NAMALWA (cell line): ENCODE measurements at regions not wholly inside any gene's neighbourhood (a gene's known extent, or its start where the extent isn't known, plus 50 kb on each side); places are given as distances from the start of the nearest gene placed in this dataset.

ENCODE experiments used
- DNase-seq: peaks from one replicate; pipeline ENCODE4 v3.0.0-alpha.2; 2015; ENCODE audit warnings: low spot score

- DNase-seq: no peak
Measured at GRCh38 chr4:162352580-162353107, 188.8 kb upstream of the FSTL5 start.

GRCh38 chr4:162350331-162350730 is 186.5 kb upstream of the FSTL5 start:
- no peak for DNase-seq

GRCh38 chr4:162349395-162349794 is 185.6 kb upstream of the FSTL5 start:
- no peak for DNase-seq

DNA sequence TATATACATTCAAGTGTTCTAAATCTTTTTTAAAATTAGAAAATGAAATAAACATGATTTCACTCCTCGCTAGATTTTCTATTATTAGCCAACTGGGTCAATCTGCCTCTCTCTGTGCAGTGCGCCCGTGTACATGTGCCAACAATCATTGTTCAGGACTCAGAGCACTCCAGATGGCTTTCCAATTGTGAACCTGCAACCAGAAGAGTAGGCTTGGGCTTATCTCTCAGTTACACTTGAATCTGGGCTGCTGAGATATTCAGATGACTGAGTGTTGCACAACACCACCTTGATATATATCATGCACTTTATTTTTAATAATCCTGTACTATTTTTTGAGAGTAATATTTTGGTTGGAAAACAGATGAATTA is 184.0 kb upstream of the FSTL5 start:
- no peak for DNase-seq

DNA sequence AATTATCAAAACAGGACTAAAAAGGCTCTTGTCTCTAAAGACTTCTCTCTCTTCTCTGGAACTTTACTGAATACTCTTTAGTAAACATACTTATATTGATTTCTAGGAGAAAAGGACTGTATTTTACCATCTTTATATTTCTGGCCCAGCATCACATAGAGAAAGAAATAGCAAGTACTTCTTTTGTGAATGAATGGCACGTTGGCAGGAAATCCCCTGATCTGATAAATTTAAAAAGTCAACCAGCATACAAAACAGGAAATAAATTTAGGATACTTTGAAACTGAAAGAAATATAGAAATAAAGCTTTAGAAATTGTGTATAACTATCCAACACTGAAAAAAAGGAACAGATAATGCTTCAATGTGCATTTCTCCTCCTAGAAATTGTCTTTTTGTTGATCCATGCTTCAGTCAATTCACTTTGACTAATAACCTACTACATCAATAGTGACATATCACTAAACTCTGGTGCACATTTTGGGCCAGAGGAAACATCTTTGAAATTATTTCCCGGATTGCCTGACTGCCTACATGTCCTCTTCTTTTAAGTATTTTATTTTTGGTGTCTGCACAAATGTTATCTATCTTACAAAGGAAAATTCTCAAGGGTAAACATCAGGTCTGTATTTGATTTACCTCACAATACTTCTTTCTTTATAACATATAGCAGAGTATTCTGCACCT is 183.5 kb upstream of the FSTL5 start:
- DNase-seq: peak; percentile 8

DNA sequence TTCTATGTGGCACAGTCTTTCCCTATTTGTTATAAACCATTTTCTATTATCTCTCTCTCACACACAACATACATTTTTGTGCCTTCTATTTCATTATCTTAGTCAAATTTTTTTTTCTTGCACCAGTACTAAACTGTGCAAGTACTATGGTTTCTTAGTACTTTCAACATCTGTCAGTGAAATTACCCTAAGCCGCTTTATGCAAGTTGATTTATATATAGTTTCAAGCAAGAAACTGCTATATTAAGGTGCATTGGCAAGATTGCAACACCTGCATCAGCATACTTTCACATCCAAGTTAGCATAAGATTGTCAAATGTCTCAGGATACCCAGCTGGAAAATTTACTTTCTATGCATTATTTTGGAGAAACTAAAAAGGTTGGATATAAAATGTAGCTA is 180.2 kb upstream of the FSTL5 start:
- no peak for DNase-seq

DNA sequence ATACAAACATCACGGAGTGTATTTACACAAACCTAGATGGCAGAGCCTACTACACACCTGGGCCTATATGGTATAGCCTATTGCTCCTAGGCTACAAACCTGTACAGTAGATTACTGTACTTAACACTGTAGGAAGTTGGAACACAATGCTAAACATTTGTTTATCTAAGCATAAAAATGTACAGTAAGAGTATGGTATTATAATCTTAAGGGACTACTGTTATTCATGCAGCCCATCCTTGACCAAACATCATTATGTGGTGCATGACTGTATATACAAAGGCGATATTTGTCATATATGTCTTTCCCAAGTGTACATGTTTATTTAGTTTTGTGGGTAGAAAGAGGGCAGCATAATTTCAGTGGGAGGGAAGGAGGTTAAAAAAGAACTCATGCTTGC is 177.7 kb upstream of the FSTL5 start:
- no peak for DNase-seq

GRCh38 chr4:162323919-162324318 is 160.1 kb upstream of the FSTL5 start:
- DNase-seq: no peak

- DNase-seq: no peak
Measured at GRCh38 chr4:162322054-162322453, 158.3 kb upstream of the FSTL5 start.

DNA sequence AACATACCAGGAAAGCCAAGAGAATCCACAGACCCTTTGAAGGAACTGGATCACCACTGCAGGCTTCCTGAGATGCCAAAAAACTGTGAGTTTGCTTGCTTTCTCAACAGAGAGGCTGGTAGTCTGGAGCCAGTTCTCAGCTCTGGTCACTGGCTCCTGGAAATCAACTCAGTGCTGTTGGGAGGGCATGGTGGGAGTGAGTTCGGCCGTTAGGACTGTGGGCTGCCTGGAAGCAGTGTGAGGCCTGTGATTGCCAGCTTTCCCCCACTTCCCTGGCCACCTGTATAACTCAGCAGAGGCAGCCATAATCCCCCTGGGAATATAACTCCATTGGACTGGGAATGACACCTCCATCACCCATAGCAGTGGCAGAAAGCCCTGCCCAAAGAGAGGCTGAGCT is 122.0 kb upstream of the FSTL5 start:
- DNase-seq: no peak

DNA sequence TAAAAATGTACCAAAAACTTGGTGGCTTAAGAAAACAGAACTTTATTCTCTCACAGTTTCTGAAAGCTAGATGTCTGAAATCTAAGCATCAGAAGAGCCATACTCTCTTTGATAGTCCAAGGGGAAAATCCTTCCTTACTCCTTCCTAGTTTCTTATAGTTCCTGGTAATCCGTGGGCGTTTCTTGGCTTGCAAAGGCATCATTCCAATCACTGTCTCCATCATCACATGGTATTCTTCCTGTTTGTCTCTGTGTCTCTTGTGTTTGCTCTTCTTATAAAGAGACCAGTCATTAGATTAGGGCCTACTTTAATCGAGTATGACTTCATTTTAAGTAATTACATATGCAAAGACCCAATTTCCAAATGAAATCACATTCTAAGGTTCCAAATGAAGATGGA is 118.9 kb upstream of the FSTL5 start:
- no peak for DNase-seq

DNA sequence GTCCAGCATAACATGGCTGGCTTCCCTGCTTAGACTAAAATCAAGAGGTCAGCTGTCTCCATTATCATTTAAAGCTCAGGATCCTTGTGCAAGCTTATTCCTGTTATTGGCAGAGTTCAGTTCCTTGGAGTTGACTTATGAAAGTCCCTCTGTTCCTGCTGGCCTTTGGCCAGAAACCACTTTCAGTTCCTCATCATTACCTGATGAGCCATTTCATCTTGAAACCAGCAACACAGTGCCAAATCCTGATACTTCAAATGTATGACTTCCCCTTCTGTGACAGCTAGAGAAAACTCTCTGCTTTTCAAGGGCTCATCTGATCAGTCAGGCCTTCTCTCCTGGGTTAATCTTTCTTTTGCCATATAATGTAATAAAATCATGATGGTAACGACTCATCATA is 110.6 kb upstream of the FSTL5 start:
- DNase-seq: peak; percentile 31

DNA sequence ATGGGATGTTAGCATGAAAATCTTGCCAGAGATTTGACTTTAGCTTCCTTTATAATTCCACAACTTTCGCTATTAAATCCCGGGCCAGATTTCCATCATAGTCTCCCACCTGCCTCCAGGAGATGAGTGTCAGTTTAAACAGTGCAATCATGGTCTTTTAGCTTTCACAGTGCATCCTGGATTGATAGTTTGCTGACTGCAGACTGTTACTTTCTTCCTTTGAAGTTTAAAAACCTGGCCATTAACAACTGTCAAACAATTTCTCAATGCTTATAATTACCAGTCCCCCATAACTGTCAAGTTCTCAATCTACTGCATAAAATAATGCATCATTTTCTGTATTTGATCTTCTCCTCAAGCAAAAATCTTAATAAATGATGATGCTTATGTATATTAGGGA is 108.4 kb upstream of the FSTL5 start:
- no peak for DNase-seq

DNA sequence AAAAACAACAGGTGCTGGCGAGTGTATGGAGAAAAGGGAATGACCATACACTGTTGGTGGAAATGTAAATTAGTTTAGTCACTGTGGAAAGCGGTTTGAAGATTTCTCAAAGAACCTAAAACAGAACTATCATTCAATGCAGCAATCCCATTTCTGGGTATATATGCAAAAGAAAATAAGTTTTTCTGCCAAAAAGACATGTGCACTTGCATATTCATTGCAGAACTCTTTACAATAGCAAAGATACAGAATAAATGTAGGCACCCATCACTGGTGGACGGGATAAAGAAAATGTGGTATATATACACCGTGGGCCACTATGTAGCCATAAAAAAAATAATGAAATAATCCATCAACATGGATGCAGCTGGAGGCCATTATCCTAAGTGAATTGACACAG is 105.1 kb upstream of the FSTL5 start:
- DNase-seq: no peak

GRCh38 chr4:162265802-162266201 is 102.0 kb upstream of the FSTL5 start:
- DNase-seq: no peak

GRCh38 chr4:162245051-162245450 is 81.3 kb upstream of the FSTL5 start:
- DNase-seq: no peak

DNA sequence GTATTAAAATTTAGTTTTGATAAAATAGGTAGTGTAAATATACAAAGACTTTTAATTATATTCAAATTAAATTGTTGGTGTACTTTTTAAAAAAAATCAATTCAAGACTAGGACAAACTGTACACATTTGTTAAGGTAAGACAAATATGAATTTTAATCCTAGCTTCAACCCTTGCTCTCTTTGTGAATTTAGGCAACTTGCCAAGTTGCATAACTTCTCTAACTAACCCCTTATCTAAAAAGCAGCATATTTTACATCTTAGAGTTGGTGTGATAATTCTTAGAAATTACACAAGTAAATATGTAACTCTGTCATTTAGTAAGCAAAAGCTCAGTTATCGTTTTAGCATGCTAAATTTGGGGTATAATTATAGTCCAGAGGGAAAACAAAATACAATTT is 78.1 kb upstream of the FSTL5 start:
- no peak for DNase-seq

GRCh38 chr4:162239992-162240769 is 76.4 kb upstream of the FSTL5 start:
- no peak for DNase-seq

GRCh38 chr4:162237676-162238075 is 73.9 kb upstream of the FSTL5 start:
- no peak for DNase-seq

GRCh38 chr4:162234595-162234994 is 70.8 kb upstream of the FSTL5 start:
- no peak for DNase-seq

- no peak for DNase-seq
Measured at GRCh38 chr4:162232349-162232748, 68.5 kb upstream of the FSTL5 start.

DNA sequence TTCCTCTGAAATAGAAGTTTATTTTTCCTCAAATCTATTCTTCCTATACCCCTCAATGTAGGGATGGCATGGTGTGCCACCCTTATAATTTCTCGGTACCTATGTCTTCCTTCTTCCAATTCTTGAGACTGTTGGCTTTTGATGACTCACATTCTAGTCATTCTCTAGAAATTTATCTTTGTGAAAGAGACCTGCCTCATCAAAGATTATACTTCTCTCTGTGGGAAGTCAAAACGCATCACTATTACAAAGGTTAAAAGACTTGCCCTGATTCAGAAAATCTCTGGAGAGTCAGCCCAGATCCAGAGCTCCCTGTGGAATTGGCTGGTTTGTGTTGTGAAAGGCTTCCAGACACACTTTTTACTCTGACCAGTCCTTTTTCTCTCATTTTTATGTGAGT is 65.9 kb upstream of the FSTL5 start:
- no peak for DNase-seq

GRCh38 chr4:162221148-162221547 is 57.3 kb upstream of the FSTL5 start:
- DNase-seq: no peak
